Hematopoietic multipotent progenitor cell treated with erythropoietin and hydrocortisone succinate and interleukin-3 and kit ligand, for 6 days (in vitro differentiated cells): ENCODE measurements at regions not wholly inside any gene's neighbourhood (a gene's known extent, or its start where the extent isn't known, plus 50 kb on each side); places are given as distances from the start of the nearest gene placed in this dataset.

Source experiments
- DNase-seq: peaks from one replicate; pipeline ENCODE4 v3.0.0-alpha.2; 2015

DNA sequence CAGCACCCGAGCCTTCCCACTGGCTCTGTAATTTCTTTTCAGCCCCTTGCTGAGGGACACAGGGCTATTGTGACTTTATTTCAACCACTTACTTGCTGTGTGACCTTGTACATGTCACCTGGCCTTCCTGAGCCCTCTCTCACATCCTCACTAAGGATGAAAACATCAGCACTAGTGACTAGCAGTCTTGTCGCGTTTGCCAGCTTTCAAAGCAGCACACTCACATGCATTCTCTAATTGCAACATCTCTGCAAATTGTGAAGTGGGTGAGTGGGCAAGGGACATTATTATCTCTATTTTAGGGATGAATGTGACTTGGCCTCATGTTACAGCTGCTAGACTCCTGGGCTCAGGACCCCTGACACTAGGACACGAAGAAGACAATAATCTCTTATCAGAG is 144.5 kb downstream of the SEC61B start:
- no peak for DNase-seq

DNA sequence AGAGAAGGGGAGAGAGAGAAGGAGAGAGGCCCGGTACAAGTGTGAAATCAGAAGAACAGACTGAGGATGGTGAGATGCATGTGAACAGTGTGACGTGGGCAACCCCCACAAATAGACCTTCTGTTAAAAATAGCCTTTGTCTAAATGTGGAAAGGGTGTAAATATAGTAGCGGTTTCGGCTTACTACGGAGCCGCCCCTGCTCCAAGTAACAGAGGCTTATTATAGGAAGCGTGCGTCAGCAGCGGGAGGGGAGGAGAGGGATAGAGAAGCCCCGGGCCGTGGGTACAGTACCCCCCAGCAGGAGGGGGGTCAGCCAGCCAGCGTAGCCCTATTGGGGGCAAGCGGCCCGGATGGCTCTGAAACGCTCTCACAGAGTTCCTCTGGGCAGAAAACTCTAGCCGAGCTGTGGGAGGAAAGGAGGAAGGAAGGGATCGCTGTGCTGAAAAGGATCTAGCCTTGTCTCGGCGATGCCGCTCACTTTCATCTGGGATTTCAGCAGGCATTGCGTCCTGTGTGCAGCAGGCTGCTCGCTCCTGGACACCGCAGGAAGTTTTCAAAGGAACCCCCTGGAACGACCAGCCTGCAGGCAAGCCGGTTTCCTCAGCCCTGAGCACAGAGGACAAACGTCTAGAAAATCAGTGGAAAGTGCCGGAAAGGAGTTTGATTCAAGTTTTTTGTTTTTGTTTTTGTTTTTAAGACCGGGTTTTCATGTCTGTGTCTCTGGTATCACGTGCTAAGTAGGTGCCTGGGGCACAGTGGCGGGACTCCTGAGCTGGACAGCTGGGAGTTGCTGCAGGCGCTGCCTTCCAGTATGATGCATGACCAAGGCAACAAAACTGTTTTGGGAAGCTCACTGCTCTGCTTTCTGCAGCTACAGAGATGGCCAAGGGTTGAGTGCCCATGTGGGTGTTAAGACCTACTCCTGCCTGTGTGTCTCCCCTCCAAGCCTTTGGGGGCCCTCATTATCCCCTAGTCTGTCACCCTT is 146.6 kb downstream of the SEC61B start:
- DNase-seq, result peak; percentile 13

GRCh38 chr9:99369327-99369722 is 147.2 kb downstream of the SEC61B start:
- no peak for DNase-seq

DNA sequence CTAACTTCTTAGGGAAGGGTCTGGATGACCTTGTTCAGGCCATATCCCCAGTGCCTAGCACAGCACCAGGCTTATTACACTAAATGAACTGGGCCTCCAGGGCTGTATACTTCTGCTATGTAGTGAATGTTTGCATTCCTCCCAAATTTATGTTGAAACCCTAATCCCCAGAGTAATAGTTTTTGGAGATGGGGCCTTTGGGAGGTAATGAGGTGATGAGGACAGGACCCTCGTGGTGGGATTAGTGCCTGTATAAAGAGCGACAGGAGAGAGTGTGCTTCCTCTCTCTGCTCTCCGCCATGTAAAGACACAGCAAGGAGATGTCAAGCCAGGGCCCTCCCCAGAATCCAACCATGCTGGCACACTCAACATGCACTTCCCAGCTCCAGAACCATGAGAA is 148.3 kb downstream of the SEC61B start:
- no peak for DNase-seq

GRCh38 chr9:99371376-99371775 is 149.3 kb downstream of the SEC61B start:
- DNase-seq, result no peak

DNA sequence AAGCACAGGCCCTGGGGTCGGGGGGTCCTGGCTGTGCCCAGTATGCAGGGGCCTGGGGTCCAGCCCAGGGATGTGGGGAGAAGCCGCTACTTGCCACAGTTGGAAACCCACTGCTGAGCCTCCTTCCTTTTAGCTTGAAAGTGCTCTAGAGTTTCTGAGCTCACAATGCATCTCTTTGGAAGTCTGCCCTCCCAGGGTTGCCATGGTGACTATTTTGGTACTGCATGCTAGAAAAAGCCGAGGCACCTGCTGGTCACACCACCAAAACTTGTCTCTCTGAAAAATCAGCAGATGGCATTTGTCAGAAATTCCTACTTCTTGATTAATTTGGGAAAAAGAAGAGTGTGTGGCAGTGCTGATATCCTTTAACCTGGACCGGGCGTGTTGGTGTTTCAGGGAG is 151.8 kb downstream of the SEC61B start:
- DNase-seq, result no peak

GRCh38 chr9:99374793-99375192 is 152.7 kb downstream of the SEC61B start:
- no peak for DNase-seq

DNA sequence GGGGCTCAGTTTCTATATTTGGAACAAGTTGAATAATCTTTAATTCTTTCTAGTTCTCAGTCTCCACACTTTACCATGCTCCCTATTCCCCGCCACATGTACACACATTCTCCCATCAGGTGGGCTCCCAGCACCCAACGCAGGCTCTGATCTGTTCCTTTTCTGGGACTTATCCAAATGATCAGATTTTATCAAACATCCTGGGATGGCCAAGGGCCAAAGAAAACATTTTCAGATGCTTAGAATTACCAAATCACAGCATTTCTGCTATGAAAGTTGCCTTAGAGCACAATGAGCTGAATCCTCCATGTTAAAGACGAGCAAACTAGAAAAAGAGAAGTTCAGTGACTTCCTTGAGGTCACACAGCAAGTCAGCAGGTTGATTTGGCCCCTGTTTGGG is 153.4 kb downstream of the SEC61B start:
- no peak for DNase-seq

DNA sequence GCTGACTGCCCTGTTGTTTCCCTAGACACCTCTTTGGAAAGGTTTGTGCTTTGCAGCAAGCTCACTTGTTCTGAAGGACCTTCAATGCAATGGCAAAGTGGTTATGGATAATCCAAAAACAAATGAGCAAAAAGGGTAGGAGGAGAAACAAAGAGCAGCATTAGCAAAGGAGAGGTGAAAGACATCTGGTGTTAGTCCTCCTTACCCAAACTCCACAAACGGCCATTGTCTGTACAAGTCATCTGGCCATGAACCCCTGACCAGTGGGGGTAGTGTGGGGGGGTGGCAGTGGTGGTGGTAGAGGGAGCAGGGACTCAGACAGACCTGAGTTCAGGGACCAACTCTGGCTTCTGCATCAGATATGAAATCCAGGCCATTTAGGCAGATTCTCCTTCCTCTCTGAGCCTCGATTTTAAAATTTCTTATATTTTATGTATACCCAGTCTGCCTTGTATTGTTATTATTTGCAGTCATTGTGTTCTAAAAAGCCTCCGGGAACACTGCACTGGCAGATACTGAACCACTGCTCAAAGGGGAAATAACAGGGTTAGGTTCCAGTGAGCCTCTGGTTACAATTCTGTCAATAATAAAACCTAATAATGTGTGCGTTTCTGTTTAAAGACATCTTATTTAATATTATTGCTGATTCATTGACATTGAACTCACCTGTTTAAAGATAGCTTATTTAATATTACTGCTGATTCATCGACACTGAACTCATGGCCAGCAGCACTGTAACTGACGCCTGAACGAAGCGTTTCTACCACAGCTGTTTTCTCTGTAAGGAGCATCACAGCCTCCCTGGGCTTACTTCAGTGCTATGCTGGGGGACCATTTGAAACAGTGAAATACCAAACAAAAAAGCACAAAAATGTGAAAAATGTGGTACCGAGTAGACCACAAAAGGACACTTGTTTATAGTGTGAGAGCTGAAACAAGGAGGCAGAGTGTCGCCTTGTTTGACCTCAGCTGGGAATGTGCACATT is 156.0 kb downstream of the SEC61B start:
- DNase-seq, result no peak

DNA sequence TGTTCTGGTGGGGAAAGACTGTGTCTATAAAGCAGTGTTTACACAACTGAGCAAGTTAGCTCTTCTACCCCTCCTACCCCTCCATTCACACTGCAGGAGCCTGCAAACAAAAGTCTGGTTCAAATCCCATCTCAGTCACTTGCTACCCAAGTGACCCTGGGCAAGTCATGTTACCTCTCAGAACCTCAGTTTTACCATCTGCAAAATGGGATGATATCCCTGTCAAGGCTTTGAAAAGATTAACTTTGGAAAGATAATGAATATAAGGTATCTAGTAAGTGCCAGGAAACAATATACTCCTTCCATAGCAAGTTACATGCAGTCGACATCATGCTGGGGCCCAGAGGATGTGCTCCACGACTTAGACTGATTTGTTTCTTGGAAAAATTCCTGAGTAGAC is 161.5 kb downstream of the SEC61B start:
- no peak for DNase-seq

DNA sequence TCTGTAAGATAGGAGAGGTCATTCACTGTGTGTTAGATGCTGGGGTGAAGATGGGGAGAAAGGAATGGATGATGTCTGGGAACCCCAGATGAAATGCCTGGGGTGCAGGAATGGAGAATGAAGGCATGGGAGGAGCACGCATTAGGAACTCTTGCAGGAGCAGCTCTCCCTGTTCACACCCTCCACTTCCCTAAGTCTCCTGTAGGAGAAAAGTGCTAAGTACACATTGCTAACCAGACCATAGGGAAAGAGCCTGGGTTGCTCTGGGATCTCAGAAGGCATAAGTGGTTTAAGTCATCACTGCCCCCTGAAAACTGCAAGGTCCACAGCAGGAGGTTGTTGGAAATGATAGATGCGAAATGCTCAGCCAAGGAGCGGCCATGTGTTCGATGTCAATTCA is 163.1 kb downstream of the SEC61B start:
- no peak for DNase-seq

- no peak for DNase-seq
These were observed 163.8 kb downstream of the SEC61B start for GRCh38 chr9:99385814-99386279.

- DNase-seq, result no peak
These were observed 165.3 kb downstream of the SEC61B start for GRCh38 chr9:99387431-99387830.

- DNase-seq, result no peak
These were observed 167.3 kb downstream of the SEC61B start for GRCh38 chr9:99389087-99390033.

- DNase-seq, result no peak
These were observed 170.0 kb downstream of the SEC61B start for GRCh38 chr9:99391937-99392594.

GRCh38 chr9:99392986-99393385 is 170.9 kb downstream of the SEC61B start:
- DNase-seq, result no peak

DNA sequence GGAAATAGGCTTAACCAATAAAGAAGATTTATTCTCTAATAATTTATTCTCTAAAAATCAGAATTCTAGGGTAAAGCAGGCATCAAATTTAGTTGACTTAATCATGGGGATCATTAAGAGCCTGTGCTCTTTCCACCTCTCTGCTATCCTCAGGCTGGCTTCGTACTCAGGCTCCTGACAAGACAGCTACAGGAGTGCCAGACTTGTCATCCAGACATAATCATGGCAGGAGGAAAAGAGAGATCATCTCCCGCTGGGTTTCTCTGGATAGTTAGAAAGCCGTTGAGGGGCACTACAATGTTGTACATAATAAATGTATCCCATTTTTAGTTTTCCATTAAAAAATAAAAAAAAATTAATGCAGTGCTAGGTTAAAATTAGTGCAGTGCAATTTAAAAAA is 171.9 kb downstream of the SEC61B start:
- no peak for DNase-seq

DNA sequence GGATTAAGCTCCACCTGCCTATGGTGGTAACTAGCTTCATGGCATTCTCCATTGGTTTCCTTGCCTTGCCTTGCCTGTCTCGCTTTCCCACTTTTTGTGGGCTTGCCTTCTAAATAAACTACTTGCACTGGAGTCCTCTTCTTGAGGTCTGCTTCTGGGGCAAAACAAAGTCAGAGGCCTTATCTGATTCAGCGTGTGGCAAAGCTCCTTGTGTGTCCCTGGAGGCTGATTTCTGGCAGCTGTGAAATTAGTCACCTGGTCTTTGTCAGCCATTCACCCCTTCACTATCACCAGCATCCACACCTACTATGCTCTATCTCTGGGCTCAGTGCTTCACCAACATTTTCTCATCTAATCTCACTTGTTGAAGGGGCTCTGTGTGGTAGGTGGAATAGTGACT is 176.2 kb downstream of the SEC61B start:
- DNase-seq, result no peak

DNA sequence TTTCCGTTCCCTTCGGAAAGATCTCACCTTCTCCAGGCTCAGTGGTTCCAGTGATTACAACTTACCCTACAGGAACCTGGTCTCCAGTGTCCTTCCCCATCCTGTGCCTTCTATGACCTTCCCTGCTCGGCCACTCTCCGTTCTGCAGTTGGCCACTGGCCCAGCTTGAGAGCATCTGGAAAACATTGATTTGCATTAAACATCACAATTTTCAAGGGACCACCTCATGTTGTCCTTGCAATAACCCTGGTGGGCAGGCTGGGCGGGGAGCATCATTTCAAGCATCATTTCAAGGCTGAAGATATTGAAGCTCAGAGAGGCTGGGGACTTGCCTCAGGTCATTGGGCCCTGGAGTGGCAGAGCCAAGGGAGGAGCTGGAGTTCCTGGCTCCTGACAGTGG is 177.4 kb downstream of the SEC61B start:
- DNase-seq, result no peak

DNA sequence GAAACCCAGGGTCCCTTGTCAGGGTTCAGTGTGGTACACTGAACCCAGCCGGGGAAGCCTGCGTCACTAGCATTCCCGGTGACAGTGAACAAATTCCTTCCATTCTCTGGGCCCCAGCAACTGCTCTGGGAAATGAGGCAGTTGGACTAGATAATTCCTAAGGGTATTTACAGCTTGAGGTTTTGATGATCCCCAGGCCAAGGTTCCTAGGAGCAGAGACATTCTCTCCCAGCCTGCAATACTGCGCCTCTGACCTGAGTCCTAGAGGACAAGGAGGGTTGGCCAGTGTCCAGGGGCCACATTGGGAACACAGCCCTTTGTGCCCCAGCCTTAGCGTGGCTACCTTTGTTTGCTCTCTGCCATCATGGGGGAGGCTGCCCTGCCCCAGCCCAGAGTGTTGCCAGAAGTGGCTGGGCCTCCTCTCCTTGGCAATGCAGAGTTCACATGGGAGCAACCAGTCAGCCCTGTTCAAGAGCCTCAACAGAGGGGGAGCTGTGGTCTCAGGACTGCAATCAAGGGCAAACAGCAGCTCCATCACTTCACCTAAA is 178.2 kb downstream of the SEC61B start:
- DNase-seq, result no peak
